ENCODE measurements at regions not wholly inside any gene's neighbourhood (a gene's known extent, or its start where the extent isn't known, plus 50 kb on each side); places are given as distances from the start of the nearest gene placed in this dataset.

- intact Hi-C loops (cut with DNase I), result no loop called here
- Histone ChIP-seq H3K27ac (no peak overlapping the region), H3K4me1 (peaks cover 0 to 7% of the 10 kb centered on the region in 2 donors), H3K36me3 (no peaks in the 10 kb centered on the region), H3K27me3 (no peaks in the 10 kb centered on the region), H3K9me3 (no peaks in the 10 kb centered on the region), H3K4me3 (no peak overlapping the region)
- no peak for ATAC-seq
- no peak for TF ChIP-seq CTCF (IDR thresholded peaks at IDR 0.05)
- no peak for DNase-seq
These were observed 52.5 kb upstream of the C9orf72 start for GRCh38 chr9:27625751-27626150.

- intact Hi-C loops (cut with DNase I), result no loop called here
- peaks cover 0 to 7% of the 10 kb centered on the region in 2 donors for H3K4me1 ChIP-seq
- H3K36me3 ChIP-seq, result no peaks in the 10 kb centered on the region
- no peak for TF ChIP-seq CTCF (IDR thresholded peaks at IDR 0.05)
- DNase-seq (no peak), ATAC-seq (peak; percentile 73)
- no peaks in the 10 kb centered on the region for H3K9me3 ChIP-seq
- no peaks in the 10 kb centered on the region for H3K27me3 ChIP-seq
- no peak overlapping the region for H3K4me3 ChIP-seq
- H3K27ac ChIP-seq, result no peak overlapping the region
These were observed 53.2 kb upstream of the C9orf72 start for GRCh38 chr9:27626244-27627187.

GRCh38 chr9:27627188-27627564, 53.9 kb upstream of the C9orf72 start:
- TF ChIP-seq CTCF (IDR thresholded peaks at IDR 0.05), result no peak

GRCh38 chr9:27628311-27628710, 55.0 kb upstream of the C9orf72 start:
- no peak overlapping the region for H3K27ac ChIP-seq
- H3K27me3 ChIP-seq, result no peaks in the 10 kb centered on the region
- H3K4me3 ChIP-seq, result no peak overlapping the region
- DNase-seq, result no peak
- H3K9me3 ChIP-seq, result no peaks in the 10 kb centered on the region
- no peaks in the 10 kb centered on the region for H3K36me3 ChIP-seq
- peaks cover 0 to 7% of the 10 kb centered on the region in 2 donors for H3K4me1 ChIP-seq
- intact Hi-C loops (cut with DNase I), result no loop called here
- no peak for TF ChIP-seq CTCF (IDR thresholded peaks at IDR 0.05)
- ATAC-seq, result no peak

More at GRCh38 chr9:27627188-27627564, 53.9 kb upstream of the C9orf72 start:
- Histone ChIP-seq H3K27ac (no peak overlapping the region), H3K36me3 (no peaks in the 10 kb centered on the region), H3K4me1 (peaks cover 0 to 7% of the 10 kb centered on the region in 2 donors), H3K9me3 (no peaks in the 10 kb centered on the region), H3K27me3 (no peaks in the 10 kb centered on the region), H3K4me3 (no peak overlapping the region)
- intact Hi-C loops (cut with DNase I), result no loop called here
- ATAC-seq (no peak), DNase-seq (no peak)

GRCh38 chr9:27629425-27629824, 56.1 kb upstream of the C9orf72 start:
- no peak overlapping the region for H3K27ac ChIP-seq
- intact Hi-C loops (cut with DNase I), result no loop called here
- peaks cover 0 to 12% of the 10 kb centered on the region in 2 donors for H3K4me1 ChIP-seq
- H3K4me3 ChIP-seq, result no peak overlapping the region
- no peak for TF ChIP-seq CTCF (IDR thresholded peaks at IDR 0.05)
- DNase-seq, result no peak
- ATAC-seq, result no peak
- H3K9me3 ChIP-seq, result no peaks in the 10 kb centered on the region
- H3K27me3 ChIP-seq, result no peaks in the 10 kb centered on the region
- H3K36me3 ChIP-seq, result no peaks in the 10 kb centered on the region
